ENCODE measurements at regions not wholly inside any gene's neighbourhood (a gene's known extent, or its start where the extent isn't known, plus 50 kb on each side); places are given as distances from the start of the nearest gene placed in this dataset.

DNA sequence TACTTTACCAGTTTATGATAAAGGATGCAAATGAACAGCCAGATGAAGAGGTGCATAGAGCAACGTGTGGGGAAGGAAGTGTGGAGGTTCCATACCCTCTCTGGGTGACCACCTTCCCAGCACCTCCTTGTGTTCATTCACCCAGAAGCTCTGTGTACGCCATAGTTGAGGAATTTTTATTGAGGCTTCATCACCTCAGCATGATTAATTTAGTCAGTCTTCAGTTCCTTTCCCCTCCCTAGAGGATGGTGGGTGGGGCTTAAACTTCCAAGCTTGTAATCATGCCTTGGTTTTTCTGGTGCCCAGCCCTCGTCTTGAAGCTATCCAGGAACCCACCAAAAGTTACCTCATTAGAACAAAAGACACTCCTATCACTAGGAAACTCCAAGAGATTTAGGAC, 162.7 kb downstream of the PLCE1 start:
- TF ChIP-seq, protein P1, sequence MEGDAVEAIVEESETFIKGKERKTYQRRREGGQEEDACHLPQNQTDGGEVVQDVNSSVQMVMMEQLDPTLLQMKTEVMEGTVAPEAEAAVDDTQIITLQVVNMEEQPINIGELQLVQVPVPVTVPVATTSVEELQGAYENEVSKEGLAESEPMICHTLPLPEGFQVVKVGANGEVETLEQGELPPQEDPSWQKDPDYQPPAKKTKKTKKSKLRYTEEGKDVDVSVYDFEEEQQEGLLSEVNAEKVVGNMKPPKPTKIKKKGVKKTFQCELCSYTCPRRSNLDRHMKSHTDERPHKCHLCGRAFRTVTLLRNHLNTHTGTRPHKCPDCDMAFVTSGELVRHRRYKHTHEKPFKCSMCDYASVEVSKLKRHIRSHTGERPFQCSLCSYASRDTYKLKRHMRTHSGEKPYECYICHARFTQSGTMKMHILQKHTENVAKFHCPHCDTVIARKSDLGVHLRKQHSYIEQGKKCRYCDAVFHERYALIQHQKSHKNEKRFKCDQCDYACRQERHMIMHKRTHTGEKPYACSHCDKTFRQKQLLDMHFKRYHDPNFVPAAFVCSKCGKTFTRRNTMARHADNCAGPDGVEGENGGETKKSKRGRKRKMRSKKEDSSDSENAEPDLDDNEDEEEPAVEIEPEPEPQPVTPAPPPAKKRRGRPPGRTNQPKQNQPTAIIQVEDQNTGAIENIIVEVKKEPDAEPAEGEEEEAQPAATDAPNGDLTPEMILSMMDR (IDR thresholded peaks at IDR 0.05; ENCODE audit: low read depth, low read length): no peak
- TF ChIP-seq POLR2A (IDR thresholded peaks at IDR 0.05; ENCODE audit: extremely low read depth, insufficient read length): no peak
- TF ChIP-seq, protein P2, sequence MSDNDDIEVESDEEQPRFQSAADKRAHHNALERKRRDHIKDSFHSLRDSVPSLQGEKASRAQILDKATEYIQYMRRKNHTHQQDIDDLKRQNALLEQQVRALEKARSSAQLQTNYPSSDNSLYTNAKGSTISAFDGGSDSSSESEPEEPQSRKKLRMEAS (IDR thresholded peaks at IDR 0.05; ENCODE audit: low read depth, low read length): no peak

Measured in NB4 (cell line).